SKM-1 treated with dmso at 0.1 percent for 144 hours (cell line): ENCODE measurements at regions not wholly inside any gene's neighbourhood (a gene's known extent, or its start where the extent isn't known, plus 50 kb on each side); places are given as distances from the start of the nearest gene placed in this dataset.
"Not testable (repeated sequence)": the region's sequence is repeated elsewhere in the genome, so short reads cannot be mapped to it uniquely, and the experiment has no call there.

Experiments used
- DNase-seq: peaks from one replicate; lab custom pipeline; 2025; ENCODE audit not compliant: unreplicated experiment; lab: John Stamatoyannopoulos, UW

DNA sequence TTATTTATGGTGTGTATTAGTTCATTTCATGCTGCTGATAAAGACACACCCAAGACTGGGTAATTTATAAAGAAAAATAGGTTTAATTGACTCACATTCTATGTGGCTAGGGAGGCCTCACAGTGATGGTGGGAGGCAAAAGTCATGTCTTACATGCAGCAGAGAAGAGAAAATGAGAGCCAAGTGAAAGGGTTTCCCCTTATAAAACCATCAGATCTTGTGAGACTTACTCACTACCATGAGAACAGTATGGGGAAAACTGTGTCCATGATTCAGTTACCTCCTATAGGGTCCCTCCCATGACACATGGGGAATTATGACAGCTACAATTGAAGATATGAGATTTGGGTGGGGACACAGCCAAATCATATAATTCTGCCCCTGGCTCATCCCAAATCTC, 150.0 kb upstream of the AHI1 start:
- no peak for DNase-seq

DNA sequence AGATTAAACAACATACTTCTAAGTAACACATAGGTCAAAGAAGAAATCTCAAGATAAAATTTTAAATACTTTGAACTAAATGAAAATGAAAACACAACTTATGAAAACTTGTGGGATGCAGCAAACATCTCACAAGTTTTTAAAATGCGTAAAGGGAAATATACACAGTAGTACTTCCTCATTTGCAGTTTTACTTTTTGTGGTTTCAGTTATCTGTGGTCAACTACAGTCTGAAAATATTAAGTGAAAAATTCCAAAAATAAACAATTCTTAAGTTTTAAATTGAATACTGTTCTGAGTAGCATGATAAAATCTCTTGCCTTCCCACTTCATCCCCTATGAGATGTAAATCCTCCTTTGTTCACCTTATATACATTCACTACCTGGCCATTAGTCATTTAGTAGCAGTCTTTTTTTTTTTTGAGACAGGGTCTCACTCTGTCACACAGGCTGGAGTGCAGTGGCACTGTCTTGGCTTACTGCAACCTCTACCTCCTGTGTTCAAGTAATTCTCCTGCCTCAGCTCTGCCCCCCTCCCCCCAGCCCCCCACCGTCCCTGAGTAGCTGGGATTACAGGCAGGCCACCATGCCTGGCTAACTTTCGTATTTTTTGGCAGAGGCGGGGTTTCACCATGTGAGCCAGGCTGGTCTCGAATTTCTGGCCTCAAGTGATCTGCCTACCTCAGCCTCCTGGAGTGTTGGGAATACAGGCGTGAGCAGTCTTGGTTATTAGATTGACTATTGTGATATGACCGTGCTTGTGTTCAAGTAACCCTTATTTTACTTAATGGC, 154.6 kb upstream of the AHI1 start:
- DNase-seq, result peak; percentile 44

DNA sequence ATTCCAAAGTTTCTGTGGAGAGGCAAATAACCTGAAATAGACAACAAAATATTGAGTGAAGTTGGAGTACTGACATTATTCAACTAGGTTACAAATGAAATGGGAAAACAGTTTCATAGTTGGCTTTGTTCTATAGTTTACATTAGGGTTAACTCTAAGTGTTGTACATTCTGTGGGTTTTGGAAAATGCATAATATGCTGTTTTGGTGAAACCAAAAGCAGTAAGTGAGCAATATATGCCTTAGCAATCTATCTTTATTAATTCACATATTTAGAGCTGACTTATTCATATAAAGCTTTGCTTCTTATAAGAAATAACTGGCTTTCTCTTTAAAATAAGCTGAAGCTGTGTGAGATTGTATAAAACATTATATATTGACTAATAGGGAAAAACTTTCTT, 157.5 kb upstream of the AHI1 start:
- DNase-seq, result no peak

DNA sequence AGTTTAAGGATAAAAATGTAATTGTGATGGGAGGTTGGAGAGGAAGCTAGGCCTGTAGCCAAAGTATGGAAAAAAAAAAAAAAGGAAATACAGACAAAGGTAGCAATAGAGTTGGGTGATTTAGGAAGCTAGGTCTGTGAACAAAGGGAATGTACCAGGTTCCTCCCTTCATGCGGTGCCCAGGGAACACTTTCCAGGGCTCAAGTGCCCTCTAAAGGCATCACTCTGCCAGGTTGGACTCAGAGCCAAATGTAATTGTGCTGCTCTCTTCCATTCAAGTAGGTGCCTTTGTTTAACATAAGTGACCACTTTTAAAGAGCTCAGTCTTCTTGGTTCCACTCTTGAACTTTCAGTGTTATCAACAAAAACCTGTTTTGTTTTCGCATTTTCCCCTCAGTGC, 159.7 kb upstream of the AHI1 start:
- DNase-seq, result no peak

DNA sequence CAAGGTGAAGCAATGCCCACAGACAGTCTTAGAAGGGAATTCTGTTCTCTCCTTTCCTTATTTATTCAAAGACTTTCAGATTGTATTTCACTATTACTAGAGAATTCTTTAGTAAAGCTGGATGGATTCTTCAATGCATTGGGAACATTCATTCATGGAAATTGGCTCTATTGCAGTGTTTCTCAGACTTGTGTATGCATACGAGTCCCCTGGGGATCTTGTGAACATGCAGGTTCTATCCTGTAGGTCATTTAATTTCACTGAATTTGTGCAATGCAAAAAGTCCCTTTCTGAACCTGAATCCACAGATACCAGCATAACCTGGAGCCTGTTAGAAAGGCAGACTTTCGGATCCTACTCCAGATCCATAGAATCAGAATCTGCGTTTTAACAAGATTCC, 160.9 kb upstream of the AHI1 start:
- no peak for DNase-seq

DNA sequence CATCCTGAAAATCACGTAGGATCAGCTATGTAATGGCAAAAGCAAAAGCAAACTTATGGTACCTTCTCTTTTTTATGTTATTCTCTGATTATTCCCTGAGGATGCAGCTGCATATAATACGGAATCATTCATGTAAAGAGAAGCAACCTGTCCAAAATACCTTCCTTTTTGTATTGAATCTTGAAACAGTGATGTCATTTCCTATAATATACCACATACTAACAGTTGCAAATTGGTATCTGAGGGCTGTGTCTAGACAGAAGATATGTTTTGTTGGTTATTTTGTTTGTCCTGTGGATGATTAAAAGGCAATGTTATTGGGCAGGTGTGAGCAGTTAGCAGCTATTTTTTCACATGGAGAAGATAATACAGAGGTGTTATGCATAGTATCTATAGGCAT, 161.4 kb upstream of the AHI1 start:
- no peak for DNase-seq

DNA sequence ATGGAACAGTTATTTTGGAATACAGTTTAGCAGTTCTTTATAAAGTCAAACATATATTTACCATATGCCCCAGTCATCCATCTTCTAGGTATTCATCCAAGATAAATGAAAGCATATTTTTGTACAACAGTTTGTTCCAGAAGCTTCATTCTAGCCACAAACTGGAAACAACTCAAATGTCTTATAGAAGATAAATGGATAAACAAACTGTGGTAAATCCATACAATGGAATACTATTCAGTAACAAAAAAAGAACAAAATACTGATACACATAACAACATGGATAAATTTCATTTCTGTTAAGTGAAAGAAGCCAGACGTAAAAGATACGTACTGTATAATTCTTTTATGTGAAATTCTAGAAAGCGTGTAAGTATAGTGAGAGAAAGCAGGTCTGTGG, 167.0 kb upstream of the AHI1 start:
- DNase-seq, result no peak

DNA sequence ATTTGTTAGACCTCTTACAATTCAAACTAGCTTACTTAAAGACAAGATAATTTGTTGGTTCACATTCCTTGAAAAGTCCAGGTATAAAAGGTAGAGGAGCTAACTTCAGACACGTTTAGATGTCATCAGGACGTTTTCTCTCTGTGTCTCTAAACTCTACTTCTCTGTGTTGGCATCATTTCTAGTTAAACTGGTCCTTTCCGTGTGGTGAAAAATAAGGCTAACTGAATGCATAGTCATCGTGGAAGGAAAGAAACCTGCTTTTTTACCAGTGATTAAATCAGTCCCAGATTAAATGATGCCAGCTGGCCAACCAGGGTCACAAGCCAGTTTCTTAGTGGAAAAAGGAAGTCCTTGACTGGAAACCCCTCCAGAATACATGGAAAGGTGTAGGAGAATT, 168.4 kb upstream of the AHI1 start:
- DNase-seq, result no peak

DNA sequence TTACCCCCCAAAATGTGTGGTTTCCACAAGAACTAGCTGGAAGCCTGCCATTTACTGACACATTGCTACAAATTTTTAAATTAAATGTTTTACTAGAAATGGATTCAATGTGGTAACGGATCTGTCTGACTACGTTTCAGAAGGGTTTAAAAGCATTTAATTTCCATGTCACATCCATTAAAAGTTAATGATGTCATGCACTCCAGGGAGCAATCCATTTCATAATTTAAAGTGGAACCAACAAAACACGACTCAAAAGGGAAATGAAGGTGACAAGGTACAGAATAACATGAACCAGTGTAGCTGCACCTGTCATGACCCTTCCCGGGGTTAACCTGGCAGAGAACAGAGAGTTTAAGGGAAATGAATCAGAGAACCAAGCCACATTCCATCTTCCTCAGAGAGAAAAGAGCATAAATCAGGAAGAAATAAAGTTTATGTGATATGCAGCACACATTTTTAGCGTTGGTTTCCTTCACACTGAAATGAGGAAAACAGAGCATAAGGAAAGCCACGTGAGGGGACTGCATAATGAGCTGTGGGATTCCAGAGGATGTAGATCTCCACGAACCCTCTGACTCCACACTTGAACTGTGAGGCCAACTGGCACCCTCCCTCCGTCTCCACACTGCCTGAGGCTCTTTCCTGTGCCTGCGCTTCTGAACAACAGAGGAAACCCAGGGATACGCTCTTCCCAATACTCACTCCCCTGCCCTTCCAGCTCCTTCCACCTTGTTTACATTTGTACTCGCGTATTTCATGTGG, 170.3 kb upstream of the AHI1 start:
- no peak for DNase-seq

DNA sequence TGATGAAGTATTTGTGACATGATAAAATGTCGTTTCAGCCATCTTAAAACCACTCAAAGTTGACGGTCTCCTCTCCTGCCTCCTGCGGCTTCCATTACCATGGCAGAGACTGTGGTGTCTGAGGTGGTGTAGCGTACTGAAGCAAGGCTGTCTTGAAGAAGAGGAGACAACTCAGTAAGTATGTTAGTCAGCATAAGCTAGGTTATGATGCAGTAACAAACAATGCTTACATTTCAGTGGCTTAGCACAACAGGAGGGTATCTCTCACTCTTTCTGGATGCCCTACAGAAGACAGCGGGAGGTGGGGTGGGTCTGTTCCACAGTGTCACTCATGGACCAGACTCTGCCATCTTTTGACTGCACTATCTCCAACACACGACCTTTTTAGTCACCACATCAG, 174.7 kb upstream of the AHI1 start:
- DNase-seq, result no peak

DNA sequence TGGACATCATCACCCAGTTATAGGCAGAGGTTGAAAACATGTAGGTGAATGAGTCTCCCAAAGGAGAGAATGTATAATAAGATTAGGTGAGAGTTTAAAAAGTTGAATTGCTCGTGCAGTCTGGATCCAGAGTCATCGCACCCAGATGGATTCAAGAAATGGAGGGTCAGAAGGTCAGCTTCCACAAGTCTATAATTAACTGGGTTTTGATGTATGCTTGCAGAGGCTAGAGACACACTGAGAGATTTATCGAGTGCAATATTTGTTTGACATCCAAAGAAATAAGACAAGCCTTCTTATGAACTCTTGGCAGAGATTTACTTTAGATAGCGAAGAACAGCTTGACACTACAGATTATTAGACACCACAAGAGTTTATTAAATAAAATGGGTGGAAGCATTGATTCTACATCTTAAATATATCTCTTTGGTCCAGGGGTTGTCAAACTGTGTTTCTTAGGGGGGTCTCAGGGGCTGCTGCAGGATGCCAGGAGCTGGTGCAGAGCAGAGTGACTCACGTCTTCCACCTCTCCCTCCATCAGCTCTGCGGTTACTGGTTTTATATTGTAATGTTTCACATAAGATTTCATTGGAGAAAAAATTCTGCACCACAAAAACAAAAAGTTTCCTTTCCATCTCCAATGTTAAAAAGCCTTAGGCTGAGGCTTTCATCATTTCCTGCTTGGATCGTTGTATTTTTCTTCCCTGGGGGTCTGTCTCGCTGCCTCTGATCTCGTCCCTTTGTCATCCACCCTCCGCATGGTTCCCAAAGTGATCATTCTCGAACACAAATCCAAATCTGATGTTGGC, 176.2 kb upstream of the AHI1 start:
- DNase-seq, result no peak

DNA sequence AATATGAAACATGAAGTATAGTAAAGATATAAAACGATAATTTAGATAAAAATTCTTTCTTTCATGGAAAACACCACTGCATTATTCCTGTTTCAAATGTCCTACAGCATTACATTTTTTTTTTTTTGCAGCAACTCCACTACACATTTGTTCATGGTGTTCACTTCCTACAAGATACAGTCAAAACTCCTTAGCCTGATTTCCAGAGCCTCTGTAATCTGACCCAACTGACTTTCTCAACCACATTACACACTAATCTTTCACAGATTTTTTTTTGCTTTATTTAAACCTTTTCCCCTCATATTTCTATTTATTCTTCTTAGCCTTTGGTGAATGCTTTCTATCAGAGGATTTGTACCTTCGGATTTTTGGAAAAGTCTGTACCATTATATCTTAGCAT, 176.5 kb upstream of the PDE7B start:
- no peak for DNase-seq

DNA sequence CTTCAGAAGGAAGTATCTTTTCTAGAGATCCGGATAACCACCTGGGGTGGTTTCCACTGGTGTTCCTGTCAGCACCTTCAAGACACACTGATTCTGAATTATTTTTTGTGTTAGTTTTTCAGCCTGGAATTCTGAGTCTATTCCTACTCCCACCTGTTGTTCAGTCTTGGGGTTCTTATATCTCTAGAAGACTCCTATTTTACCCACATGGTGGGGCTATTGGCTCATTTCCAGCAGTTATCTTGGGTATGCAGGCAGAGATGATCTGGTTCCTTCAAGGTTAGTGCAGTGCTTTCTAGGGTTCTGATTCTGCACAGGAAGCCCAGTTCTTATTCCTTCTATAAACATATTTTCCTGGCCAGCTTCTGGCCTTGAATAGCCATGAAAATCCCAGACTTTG, 175.6 kb upstream of the PDE7B start:
- peak; percentile 17 for DNase-seq

DNA sequence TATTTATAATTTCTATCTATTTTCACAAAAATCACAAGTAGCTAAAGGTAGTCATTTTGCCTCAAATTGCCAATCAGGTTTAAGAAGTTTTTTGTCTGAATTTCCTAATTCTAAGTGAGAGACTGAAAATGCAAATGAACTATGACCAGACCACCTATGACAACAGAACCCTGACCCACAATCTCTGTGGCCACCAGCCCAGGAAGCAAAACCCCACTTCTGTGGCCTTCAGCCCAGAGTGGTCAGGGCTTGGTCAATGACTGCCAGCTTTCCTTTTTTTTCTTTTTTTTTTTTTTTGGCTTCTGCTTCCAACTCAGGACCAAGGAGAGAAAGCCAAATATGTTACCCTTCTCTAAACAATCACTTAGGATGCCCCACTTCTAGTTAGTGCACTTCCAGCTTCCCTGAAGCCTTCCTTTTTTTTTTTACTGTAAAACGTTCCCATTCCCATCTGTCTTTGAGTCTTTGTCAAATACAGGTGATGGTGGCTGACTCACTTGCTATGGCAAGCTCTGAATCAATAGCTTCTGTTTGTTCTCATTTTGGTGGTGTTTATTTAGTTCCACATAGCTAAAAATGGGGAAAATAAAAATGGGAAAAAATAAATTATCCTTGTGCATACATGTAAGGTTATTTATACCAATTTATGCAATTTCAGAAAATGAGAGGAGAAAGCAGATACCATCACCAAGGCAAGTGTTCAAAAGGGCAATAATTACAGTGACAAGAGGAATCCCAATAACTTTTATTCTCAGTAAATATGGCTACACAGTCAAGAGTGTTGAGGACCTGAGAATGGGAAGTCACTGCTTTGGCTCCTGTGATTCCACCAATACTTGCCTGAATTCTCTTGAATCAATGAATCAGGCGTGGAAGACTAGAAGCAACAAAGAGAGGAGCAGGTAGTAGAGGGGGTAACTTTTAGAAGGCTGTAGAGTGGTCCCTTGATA, 170.3 kb upstream of the PDE7B start:
- no peak for DNase-seq

DNA sequence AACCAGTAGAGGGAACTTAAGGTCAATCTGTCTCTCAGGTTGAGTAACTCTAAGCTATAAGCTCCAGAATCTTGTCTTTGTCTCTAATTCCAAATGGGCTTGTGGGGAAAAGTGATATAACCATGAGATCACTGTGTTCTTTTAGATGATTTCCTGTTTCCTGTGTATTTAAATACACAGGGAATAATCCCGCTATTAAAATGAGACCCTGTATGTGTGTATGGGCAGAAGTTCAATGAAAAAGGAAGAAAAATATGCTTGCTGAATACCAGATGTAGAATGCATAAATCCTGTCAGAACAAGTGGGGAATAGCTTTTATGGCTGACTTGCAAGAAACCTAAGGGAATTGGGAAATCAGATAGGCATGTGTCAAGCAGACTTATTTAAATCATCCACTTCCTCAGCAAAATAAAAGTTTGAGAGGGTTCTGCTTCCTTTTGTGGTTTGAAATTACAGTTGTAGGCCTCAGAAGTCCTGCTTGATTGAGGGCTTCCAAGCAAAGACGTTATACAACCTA, 164.7 kb upstream of the PDE7B start:
- DNase-seq, result peak; percentile 21

DNA sequence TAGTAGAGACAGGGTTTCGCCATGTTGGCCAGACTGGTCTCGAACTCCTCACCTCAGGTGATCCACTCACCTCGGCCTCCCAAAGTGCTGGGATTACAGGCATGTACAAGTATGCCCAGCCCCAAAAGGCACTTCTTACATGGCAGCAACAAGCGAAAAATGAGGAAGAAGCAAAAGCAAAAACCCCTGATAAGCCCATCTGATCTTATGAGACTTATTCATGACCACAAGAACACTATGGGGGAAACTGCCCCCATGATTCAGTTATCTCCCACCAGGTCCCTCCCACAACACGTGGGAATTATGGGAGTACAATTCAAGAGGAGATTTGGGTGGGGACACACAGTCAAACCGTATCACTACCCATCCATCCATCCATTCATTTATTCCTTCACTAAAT, 163.0 kb upstream of the PDE7B start:
- not testable (repeated sequence) for DNase-seq

DNA sequence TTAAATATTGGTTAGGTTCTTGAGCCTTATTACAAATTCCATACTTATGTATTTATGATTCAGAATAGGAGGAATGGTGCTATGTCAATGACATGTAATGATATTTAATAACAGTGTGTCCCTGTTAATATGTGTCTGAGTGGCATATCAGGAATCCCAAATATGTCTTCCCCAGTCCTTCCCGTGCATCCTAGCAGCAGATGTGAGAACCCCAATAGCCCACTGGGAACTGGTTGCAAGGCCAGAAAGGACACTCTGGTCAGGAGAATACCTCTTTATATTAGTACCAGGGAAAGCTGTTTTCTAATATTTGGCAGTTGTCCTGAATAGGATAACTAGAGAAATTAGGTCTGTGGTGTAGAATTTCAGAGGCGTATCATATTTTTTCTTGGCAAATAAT, 159.1 kb upstream of the PDE7B start:
- no peak for DNase-seq

DNA sequence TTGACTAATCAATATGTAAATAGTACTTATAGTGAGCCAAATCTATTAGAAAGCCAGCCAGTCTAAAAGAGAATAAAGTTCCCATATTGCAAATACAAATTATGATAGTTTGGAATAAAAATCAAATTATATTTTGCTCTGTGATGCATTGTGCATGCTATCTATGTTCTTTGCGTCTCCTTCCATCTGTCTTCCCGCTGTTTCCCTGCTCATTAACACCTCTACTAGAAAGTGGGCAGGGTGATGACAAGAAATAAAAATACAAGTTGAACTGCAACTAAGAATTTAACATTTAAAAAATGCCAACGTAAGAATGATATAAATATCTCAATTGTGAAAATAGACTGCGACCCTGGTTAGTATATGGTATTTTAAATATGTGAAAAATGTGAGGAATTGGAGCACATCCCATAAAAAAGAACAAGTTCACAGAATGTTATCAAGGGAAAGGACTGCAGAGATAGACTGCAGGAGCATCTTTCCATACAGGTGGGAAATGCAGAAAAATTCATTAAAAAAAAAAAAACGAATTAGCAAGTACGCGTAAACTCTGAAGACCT, 157.6 kb upstream of the PDE7B start:
- no peak for DNase-seq

DNA sequence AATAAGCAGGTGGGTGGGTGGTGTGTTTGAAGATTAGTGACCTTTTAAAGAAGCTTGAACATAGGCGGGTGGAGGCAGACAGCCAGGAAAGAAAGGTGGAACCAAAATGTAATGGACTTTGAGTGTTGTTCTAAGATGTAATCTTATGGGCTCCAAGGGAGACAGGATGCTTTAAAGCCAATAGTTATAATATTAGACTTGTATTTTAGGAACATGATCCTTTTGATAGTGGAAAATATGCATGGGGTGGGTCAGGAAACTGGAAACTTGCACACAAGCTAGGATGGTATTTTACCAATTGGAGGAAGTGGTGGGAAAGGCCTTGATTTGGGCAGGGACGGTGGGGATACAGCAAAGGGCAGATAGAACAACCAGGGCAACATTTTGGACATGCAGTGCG, 151.8 kb upstream of the PDE7B start:
- DNase-seq, result no peak

DNA sequence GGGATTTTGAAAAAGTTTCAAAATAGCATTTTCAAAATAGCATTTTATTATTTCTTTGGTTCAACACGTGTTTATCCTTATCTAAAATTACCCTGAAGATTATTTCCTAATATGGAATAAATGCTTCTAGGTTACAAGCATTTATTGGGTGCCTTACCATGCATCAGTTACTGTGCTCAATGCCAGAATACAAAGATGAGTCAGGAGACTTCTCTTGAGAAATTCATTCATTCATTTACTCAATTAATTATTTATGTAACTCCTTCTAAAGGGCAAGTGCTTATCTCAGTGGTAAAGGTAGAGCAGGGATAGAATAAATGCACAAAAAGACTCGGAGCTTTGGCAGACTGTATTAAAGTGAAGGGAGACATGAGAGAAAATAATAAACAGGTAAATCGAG, 150.1 kb upstream of the PDE7B start:
- no peak for DNase-seq
